ENCODE measurements at regions not wholly inside any gene's neighbourhood (a gene's known extent, or its start where the extent isn't known, plus 50 kb on each side); places are given as distances from the start of the nearest gene placed in this dataset.

DNA sequence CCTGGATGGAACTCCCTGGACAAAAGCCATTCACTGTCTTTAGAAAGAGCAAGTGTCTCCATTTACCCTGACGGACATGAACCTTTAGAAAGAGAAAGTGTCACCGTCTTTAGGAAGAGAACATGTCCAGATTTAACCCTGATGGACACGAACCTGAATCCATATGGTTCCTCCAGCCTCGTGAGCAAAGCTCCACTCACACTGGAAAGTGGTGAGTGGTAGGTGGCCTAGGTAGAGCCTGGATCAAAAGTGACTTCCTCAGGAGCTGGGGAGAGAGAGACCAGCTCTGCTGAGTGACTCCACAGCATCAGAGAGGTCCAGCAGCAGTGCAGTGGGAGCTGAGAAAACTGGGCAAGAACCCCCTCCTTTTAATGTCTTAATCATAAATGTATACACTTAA, 59.8 kb upstream of the IRS2 start:
- no peak for DNase-seq

- DNase-seq, result no peak
Measured at GRCh38 chr13:109844396-109844795, 58.0 kb upstream of the IRS2 start.

DNA sequence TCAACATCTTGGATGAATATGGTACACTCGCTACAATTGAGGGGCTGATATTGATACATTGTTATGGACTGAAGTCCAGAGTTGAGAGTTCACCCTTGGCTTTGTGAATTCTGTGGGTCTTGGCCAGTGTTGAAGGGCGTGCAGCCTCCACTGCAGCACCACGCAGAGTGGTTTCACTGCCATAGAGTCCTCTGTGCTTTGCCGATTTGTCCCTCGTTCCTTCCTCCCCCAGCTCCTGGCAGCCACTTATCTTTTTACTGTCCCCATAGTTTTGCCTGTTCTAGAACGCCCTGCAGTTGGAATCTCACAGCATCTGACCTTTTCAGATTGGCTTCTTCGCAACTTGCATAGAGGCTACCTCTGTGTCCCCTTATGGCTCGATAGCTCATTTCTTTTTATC, 57.3 kb upstream of the IRS2 start:
- DNase-seq, result no peak

- DNase-seq, result no peak
Measured at GRCh38 chr13:109842212-109842920, 56.0 kb upstream of the IRS2 start.

GRCh38 chr13:109840893-109841287, 54.5 kb upstream of the IRS2 start:
- DNase-seq, result no peak

DNA sequence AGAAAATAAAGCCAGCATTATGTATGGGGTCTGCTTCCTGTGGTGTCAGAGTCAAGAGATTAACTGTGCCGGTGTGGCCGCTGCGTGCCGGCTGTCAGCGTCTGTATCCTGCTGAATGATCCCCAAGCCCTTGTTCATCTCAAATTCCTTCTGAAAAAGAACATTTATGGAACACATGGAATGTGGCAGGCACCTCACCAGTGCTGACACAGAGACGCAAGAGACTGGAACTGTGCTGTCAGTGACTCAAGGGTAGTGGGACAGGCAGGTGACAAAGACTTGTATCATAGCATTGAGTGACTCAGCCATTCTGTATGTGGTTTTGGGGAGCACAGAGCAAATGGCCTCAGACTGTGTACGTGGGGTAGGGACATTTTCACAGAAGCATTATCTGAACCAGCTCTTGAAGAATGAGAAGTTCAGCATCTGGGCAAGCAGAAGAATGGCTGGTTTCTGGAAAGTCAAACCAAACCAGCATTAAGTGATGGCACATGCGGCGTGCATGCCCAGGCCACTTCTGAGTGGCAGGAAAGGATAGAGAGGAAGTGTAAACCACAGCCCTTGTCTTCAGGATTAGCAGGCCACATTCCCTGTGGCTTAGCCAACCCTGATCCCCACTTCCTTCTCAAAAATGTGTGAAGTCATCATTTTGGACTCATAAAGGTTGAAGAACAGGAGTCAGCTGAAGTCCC, 54.0 kb upstream of the IRS2 start:
- DNase-seq, result peak; percentile 39

GRCh38 chr13:109836629-109837607, 50.5 kb upstream of the IRS2 start:
- DNase-seq, result no peak

Measured in stimulated activated CD4-positive, alpha-beta T cell treated with anti-CD3 and anti-CD28 coated beads, Interleukin-15, amount 100 ng/mL, for 24 hours (primary cell).